Epithelial cell of prostate (primary cell): ENCODE measurements at regions not wholly inside any gene's neighbourhood (a gene's known extent, or its start where the extent isn't known, plus 50 kb on each side); places are given as distances from the start of the nearest gene placed in this dataset.
A peak's percentile ranks its signal among the peaks of the same experiment; 100 is the strongest.
"Not testable (repeated sequence)": the region's sequence is repeated elsewhere in the genome, so short reads cannot be mapped to it uniquely, and the experiment has no call there.

Source experiments
- DNase-seq: peaks from one replicate; pipeline ENCODE4 v3.0.0-alpha.2; 2011; ENCODE audit warnings: low read depth, low spot score
- H3K27ac ChIP-seq: fragments of 450-650 bp; 2 replicates; pipeline ENCODE4 v1.5.1; 2017; ENCODE audit warnings: mild to moderate bottlenecking

DNA sequence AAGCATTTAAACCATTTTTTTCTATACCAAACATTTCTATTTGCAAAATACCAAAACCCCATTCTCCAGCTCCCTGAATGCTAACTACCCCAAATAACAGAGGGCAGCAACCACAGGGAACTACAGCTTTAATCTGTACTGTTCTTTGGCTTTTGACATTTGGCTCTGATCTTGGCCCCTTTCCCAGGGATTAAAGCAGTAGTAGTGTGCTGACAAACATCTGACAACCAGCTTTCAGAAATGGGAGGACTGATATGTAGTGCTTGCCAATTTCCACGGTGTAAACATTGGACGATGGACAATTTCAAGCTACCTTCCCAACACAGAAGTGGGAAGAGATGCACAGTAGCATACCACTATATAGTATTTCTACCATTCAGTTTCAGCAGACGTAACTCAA is 88.4 kb upstream of the TEAD1 start:
- no peak for DNase-seq
- no peak overlapping the region for H3K27ac ChIP-seq

GRCh38 chr11:12587333-12587991 is 86.8 kb upstream of the TEAD1 start:
- DNase-seq: peak; percentile 29
- H3K27ac ChIP-seq: no peak overlapping the region

- no peak for DNase-seq
- H3K27ac ChIP-seq: no peak overlapping the region
These were observed 82.5 kb upstream of the TEAD1 start for GRCh38 chr11:12591706-12592105.

- DNase-seq: no peak
- H3K27ac ChIP-seq: no peak overlapping the region
These were observed 81.9 kb upstream of the TEAD1 start for GRCh38 chr11:12592283-12592682.

GRCh38 chr11:12595089-12595847 is 79.0 kb upstream of the TEAD1 start:
- H3K27ac ChIP-seq, DNase-seq: not testable (repeated sequence)

GRCh38 chr11:12598330-12599256 is 75.6 kb upstream of the TEAD1 start:
- DNase-seq: no peak
- H3K27ac ChIP-seq: no peak overlapping the region

- no peak overlapping the region for H3K27ac ChIP-seq
- no peak for DNase-seq
These were observed 74.6 kb upstream of the TEAD1 start for GRCh38 chr11:12599408-12600143.

GRCh38 chr11:12600829-12601228 is 73.4 kb upstream of the TEAD1 start:
- no peak for DNase-seq
- H3K27ac ChIP-seq: no peak overlapping the region

GRCh38 chr11:12602421-12602820 is 71.8 kb upstream of the TEAD1 start:
- H3K27ac ChIP-seq: no peak overlapping the region
- no peak for DNase-seq

DNA sequence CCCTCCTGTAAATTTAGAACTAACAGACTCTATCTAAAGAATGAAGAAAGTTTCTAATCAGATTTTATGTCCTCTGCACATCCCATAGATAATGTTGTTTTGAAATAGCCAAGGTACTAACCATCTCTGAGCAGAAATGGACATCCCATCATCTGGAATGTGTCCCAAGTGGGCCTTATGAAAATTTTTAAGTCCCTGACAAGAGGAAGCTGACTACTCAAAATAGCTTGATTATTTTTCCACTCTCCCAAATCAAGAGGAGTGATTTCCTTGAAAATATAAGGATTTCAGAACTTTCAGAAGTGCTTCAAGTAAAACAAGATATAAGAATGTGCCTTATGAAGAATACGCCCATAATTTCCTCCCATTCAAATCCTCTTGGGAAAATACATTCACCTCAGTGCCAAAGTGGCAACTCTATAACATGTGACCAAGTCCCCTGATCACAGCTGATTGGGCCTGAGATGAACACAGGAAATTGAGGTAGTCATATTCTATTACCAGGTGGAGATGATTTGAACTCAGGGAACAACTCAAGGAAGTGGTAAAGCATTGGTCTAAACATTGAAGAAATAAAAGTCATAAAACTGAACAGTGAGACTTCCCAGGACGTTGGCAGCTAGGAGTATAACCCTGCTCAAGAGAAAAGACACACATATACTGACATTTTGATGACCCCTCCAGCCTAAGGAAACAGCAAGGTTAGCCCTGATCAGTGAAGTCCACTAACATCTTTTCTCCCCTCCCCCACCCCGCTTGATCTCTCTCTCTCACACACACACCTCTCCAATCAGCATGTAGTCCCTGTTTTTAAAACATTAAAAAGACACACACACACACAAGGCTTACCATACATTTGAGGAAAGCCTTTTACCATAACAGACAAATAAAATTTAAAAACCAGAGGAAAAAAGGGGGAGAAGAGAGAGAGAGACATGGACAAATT is 70.8 kb upstream of the TEAD1 start:
- H3K27ac ChIP-seq: no peak overlapping the region
- DNase-seq: no peak

DNA sequence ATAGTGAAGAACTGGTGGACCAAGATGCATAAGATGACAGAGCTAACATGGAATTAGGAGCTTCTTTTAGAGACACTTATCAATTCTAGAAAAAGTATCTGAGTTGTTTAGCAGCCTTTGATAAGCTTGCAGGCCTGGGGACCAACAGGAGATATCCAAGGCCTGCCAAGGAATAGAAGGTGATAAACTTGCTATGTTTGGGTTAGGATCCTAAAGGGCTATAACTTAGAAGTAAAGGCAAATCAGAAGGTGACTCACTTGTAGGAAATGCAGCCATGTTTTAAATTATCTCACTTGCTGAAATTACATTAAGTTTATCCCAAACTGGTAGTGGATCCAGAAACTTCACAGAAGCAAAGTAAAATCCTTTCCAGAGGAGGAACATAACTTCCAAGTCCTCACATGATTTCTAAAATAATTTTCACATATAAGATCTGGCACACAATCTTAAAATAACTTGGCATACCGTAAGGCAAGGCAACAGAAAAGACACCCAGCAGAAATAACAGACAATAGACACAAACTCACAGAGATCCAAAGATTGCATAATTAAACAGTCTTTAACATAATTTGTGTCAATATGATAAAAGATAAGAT is 69.6 kb upstream of the TEAD1 start:
- no peak overlapping the region for H3K27ac ChIP-seq
- DNase-seq: no peak

DNA sequence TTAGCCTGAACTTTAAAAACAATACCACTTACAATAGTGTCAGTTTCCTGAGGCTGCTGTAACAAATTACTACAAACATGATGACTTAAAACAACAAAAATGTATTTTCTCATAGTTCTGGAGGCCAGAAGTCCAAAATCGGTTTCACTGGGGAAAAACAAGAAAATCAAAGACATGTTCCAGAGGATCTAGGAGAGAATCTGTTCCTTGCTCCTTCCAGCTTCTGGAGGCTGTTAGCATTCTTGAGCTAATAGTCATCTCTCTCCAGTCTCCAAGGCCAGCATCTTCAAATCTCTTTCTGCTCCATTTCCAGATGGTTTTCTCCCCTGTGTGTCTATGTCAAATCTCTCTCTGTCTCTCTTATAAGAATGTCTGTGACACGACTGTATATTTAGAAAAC is 67.6 kb upstream of the TEAD1 start:
- H3K27ac ChIP-seq: no peak overlapping the region
- DNase-seq: no peak

- not testable (repeated sequence) for DNase-seq, H3K27ac ChIP-seq
These were observed 65.5 kb upstream of the TEAD1 start for GRCh38 chr11:12608678-12609077.

GRCh38 chr11:12611352-12611751 is 62.9 kb upstream of the TEAD1 start:
- no peak for DNase-seq

GRCh38 chr11:12617632-12618031 is 56.6 kb upstream of the TEAD1 start:
- H3K27ac ChIP-seq: no peak overlapping the region

More at GRCh38 chr11:12611352-12611751, 62.9 kb upstream of the TEAD1 start:
- no peak overlapping the region for H3K27ac ChIP-seq

DNA sequence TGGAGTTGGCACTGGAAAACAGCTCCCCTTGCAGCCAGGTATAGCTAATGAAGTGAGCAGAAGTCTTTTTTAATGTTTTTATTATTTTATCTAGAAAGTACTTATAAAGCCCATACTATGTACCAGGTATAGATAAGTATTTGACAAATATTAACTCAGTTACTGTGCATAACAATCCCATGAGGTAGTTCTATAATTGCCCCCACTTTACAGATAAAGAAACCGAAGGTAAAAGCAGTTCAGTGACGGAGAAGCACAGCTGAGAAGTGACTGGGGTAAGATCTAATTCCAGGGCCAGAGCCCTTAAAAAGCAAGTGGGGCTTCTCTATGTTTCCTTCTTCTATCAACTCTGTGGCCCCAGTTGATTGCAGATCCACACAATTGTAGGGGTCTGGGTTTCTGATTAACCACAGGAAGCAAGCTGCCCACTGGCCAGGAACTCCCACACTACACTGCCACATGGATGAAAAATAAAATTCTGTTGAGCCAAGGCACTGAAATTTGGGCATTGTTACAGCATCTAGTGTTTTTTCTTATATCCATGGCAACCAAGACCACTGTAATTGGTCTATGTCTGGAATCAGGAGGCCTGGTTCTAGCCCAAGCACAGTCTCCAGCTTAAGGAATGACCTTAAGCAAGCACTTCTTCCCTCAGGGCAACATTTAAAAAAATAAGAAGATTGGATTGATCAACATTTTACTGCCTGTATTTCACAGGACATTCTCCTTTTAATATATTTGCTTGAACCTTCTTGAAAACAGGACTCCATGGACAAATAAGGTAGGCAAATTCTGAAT is 55.3 kb upstream of the TEAD1 start:
- H3K27ac ChIP-seq: no peak overlapping the region
- DNase-seq: no peak

More at GRCh38 chr11:12617632-12618031, 56.6 kb upstream of the TEAD1 start:
- DNase-seq: no peak

GRCh38 chr11:12623869-12624268 is 50.4 kb upstream of the TEAD1 start:
- H3K27ac ChIP-seq: no peak overlapping the region
- no peak for DNase-seq
